ENCODE measurements at regions not wholly inside any gene's neighbourhood (a gene's known extent, or its start where the extent isn't known, plus 50 kb on each side); places are given as distances from the start of the nearest gene placed in this dataset.

GRCh38 chr11:70607561-70607960, 209.2 kb downstream of the CTTN start:
- DNase-seq (ENCODE audit: extremely low spot score), result no peak
- CTCF ChIA-PET, result no interaction called here
- POLR2A ChIA-PET, result no interaction called here
- TF ChIP-seq ELF4 (IDR thresholded peaks at IDR 0.05) (no peak), SUZ12 (IDR thresholded peaks at IDR 0.05) (no peak), PKNOX1 (IDR thresholded peaks at IDR 0.05) (no peak), ZNF384 (IDR thresholded peaks at IDR 0.05) (no peak), FOXM1 (IDR thresholded peaks at IDR 0.05; ENCODE audit: borderline replicate concordance) (no peak)

GRCh38 chr11:70608568-70609470, 210.5 kb downstream of the CTTN start:
- POLR2A ChIA-PET, result no interaction called here

DNA sequence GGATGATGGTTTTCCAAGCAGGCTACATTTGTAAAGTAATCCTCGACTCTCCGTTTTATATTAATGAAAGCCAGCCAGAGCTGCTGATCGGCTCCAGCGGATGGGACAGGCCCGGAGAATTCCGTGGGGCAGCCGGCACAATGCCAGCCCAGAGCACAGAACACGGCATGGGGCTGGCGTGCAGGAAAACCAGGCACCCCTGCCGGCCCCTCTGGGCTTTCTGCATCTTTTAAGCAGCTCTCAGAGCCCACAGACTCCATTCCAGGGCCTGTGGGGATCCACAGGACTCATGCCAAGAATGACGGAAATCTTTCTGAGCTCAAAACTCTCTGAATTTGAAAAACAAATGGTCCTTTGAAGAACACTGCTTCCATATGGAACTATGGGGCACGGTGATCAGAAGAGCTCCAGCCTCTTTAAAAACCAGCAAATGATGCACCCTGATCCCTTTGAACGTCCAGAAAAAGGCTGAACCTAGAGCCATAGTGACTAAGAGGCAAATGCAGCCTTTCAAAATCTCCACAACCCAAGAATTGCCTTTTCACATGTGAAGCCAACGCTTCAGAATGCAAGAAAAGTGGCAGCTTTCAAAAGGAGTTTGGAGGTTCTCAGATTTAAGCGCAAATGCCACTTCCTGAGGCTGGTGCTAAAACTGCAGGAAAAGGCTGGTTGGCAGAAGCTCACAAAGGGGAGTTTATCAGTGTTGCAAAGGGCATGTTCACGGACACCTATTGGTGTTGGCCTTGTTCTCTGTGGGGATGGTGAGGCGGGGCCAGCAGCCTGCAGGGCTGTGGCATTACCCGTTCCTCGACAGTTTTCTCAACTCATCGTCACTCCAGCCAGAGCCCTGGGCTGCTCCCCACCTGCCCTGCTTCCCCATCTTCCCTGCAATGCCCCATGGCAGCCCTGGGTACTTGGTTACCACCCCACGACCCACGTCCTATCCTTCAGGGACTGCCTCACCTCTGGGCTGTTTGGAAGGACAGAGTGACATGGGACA, 212.5 kb downstream of the CTTN start:
- CTCF ChIA-PET, result no interaction called here
- POLR2A ChIA-PET, result no interaction called here
- TF ChIP-seq FOXM1 (IDR thresholded peaks at IDR 0.05; ENCODE audit: borderline replicate concordance) (no peak), NFRKB (IDR thresholded peaks at IDR 0.05) (no peak), FOXA1 (IDR thresholded peaks at IDR 0.05) (no peak), HDGF (IDR thresholded peaks at IDR 0.05; ENCODE audit: borderline replicate concordance) (no peak), BHLHE40 (IDR thresholded peaks at IDR 0.05; ENCODE audit: borderline replicate concordance) (no peak), ARNT (IDR thresholded peaks at IDR 0.05) (no peak), ELF4 (IDR thresholded peaks at IDR 0.05) (no peak)
- no peak for DNase-seq (ENCODE audit: extremely low spot score)

More at GRCh38 chr11:70608568-70609470, 210.5 kb downstream of the CTTN start:
- CTCF ChIA-PET, result interaction anchor here (0.6 kb wide), 1 partner anchor 18 kb away, joined by 3 read pairs; no protein-coding TSS in a partner anchor
- no peak for TF ChIP-seq PKNOX1 (IDR thresholded peaks at IDR 0.05)
- TF ChIP-seq L3MBTL2 (conservative IDR thresholded peaks at IDR 0.05), result peak; percentile 42
- DNase-seq (ENCODE audit: extremely low spot score), result no peak

DNA sequence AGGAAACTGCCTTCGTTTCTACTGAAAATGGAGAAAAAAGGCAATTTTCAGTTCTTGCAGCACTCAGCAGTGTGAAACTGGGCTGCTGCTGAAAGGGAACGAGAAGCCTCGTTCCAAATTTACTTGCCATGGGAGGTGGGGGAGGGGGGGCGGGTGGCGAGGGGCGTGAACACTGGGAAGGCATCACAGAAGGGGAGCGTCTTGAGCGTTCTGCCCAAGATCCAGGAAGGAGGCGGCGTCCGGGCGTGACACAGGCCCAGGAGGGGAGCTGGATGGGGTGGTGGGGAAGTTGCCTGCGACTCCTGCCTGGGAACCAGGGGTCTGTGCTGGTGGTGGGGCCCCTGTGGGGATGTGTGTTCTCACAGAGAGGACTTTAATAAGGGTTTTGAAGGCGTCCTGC, 213.5 kb downstream of the CTTN start:
- ChIA-PET CTCF (no interaction called here), POLR2A (no interaction called here)
- TF ChIP-seq HDGF (IDR thresholded peaks at IDR 0.05; ENCODE audit: borderline replicate concordance), result no peak
- no peak for TF ChIP-seq BHLHE40 (IDR thresholded peaks at IDR 0.05; ENCODE audit: borderline replicate concordance)
- no peak for TF ChIP-seq L3MBTL2 (conservative IDR thresholded peaks at IDR 0.05)
- TF ChIP-seq NFRKB (IDR thresholded peaks at IDR 0.05), result no peak
- TF ChIP-seq PKNOX1 (IDR thresholded peaks at IDR 0.05), result no peak
- DNase-seq (ENCODE audit: extremely low spot score), result no peak

- POLR2A ChIA-PET, result no interaction called here
- no peak for DNase-seq (ENCODE audit: extremely low spot score)
- CTCF ChIA-PET, result no interaction called here
- no peak for TF ChIP-seq FOXK2 (IDR thresholded peaks at IDR 0.05)
- no peak for TF ChIP-seq ARNT (IDR thresholded peaks at IDR 0.05)
Measured at GRCh38 chr11:70612459-70613141, 214.3 kb downstream of the CTTN start.

- DNase-seq (ENCODE audit: extremely low spot score), result no peak
- TF ChIP-seq ELF4 (IDR thresholded peaks at IDR 0.05) (no peak), FOXA1 (IDR thresholded peaks at IDR 0.05) (no peak), ZNF384 (IDR thresholded peaks at IDR 0.05) (no peak), SP1 (IDR thresholded peaks at IDR 0.05) (no peak), HDGF (IDR thresholded peaks at IDR 0.05; ENCODE audit: borderline replicate concordance) (no peak), LEF1 (IDR thresholded peaks at IDR 0.05; ENCODE audit: borderline replicate concordance) (no peak), FOXM1 (IDR thresholded peaks at IDR 0.05; ENCODE audit: borderline replicate concordance) (no peak), TARDBP (IDR thresholded peaks at IDR 0.05) (no peak), ARNT (IDR thresholded peaks at IDR 0.05) (no peak), PKNOX1 (IDR thresholded peaks at IDR 0.05) (no peak), L3MBTL2 (conservative IDR thresholded peaks at IDR 0.05) (no peak), CTBP1 (IDR thresholded peaks at IDR 0.05; ENCODE audit: borderline replicate concordance) (no peak), BHLHE40 (IDR thresholded peaks at IDR 0.05; ENCODE audit: borderline replicate concordance) (no peak), NFRKB (IDR thresholded peaks at IDR 0.05) (no peak), SUZ12 (IDR thresholded peaks at IDR 0.05) (no peak), FOXK2 (IDR thresholded peaks at IDR 0.05) (no peak)
- ChIA-PET POLR2A (no interaction called here), CTCF (no interaction called here)
Measured at GRCh38 chr11:70614034-70614681, 215.8 kb downstream of the CTTN start.

Measured in HEK293T (cell line).